OCI-LY3 (cell line): ENCODE measurements at regions not wholly inside any gene's neighbourhood (a gene's known extent, or its start where the extent isn't known, plus 50 kb on each side); places are given as distances from the start of the nearest gene placed in this dataset.

ENCODE experiments used
- H2AFZ ChIP-seq: fragments of 200-600, 300-600 bp; shearing (Covaris generic); 2 replicates; pipeline ENCODE4 v1.6.0; 2014; ENCODE audit warnings: antibody characterized with exemption, low read depth, low read length
- H3K27ac ChIP-seq: fragments of 200-600, 300-600 bp; sonication (generic); 2 replicates; pipeline ENCODE4 v1.5.1; 2014; ENCODE audit warnings: mild to moderate bottlenecking, low read length, moderate library complexity, mixed read lengths
- H3K27me3 ChIP-seq: fragments of 200-600, 300-600 bp; sonication (generic); 2 replicates; pipeline ENCODE4 v1.6.1; 2014; ENCODE audit warnings: low read depth, low read length, mixed read lengths
- H3K36me3 ChIP-seq: fragments of 200-600, 300-600 bp; sonication (generic); replicated peaks from 2 replicates; pipeline ENCODE3; 2014; ENCODE audit warnings: low read depth, low read length, mixed read lengths
- H3K4me1 ChIP-seq: fragments of 300-600, 200-600 bp; sonication (generic); 2 replicates; pipeline ENCODE4 v1.6.1; 2014; ENCODE audit warnings: low read length, mixed read lengths
- H3K4me2 ChIP-seq: fragments of 200-600, 300-600 bp; sonication (generic); 2 replicates; pipeline ENCODE4 v1.6.1; 2014; ENCODE audit warnings: low read length, mixed read lengths
- H3K4me3 ChIP-seq: fragments of 300-600, 200-600 bp; sonication (generic); 2 replicates; pipeline ENCODE4 v1.5.1; 2014; ENCODE audit warnings: antibody characterized with exemption, mild to moderate bottlenecking, low read length, moderate library complexity
- H3K79me2 ChIP-seq: fragments of 300-600, 200-600 bp; shearing (Covaris generic); 2 replicates; pipeline ENCODE4 v1.6.1; 2014; ENCODE audit warnings: mild to moderate bottlenecking, low read length, mixed read lengths
- H3K9ac ChIP-seq: fragments of 300-600, 200-600 bp; shearing (Covaris generic); 2 replicates; pipeline ENCODE4 v1.6.0; 2014; ENCODE audit warnings: mild to moderate bottlenecking, low read length, moderate library complexity
- H3K9me3 ChIP-seq: fragments of 200-600, 300-600 bp; shearing (Covaris generic); 2 replicates; pipeline ENCODE4 v1.6.1; 2014; ENCODE audit warnings: low read length, mixed read lengths; ENCODE audit not compliant: insufficient read depth
- H4K20me1 ChIP-seq: fragments of 200-600, 300-600 bp; sonication (generic); 2 replicates; pipeline ENCODE4 v1.6.1; 2016; ENCODE audit warnings: low read length, mixed read lengths; ENCODE audit not compliant: insufficient read depth
- CTCF ChIP-seq: fragments of 200-600, 300-600 bp; sonication (generic); IDR thresholded peaks from 2 replicates; pipeline ENCODE4 v1.5.1; 2014; ENCODE audit warnings: antibody characterized with exemption, low read length, low read depth
- EZH2phosphoT487 ChIP-seq: fragments of 200-600 bp; shearing (Covaris generic); IDR thresholded peaks from 2 replicates; pipeline ENCODE4 v1.6.1; 2018; ENCODE audit warnings: antibody characterized with exemption, mixed run types, low read depth

DNA sequence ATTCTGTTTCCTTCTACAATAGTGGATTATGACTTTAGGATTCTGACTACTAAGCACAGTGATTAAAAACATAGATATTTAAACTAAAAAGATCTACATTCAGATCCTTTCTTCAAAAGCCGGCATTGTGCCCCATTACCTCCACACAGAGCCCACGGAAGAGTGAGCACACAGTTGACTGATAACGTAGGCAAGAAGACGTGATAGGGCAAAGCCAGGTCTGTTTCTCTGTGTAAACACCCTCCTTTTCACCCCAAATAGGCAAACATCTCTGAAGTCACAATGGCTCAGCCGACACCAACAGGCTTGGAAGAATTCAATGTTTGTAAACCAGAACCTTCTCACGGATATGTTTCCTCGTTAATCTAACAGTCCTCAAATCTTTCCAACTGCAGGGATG, 302.9 kb downstream of the CMPK2 start:
- no peaks in the 10 kb centered on the region for H4K20me1 ChIP-seq
- no peaks in the 10 kb centered on the region for H3K9me3 ChIP-seq
- no peaks in the 10 kb centered on the region; the same call in 1 of the 2 replicates for H3K27me3 ChIP-seq
- H3K4me2 ChIP-seq = no peak overlapping the region
- H2AFZ ChIP-seq = no peak overlapping the region
- TF ChIP-seq CTCF = no peak
- no peak for TF ChIP-seq EZH2phosphoT487
- no peak overlapping the region for H3K27ac ChIP-seq
- H3K36me3 ChIP-seq = no peaks in the 10 kb centered on the region
- H3K9ac ChIP-seq = no peak overlapping the region
- no peaks in the 10 kb centered on the region for H3K79me2 ChIP-seq
- no peak overlapping the region for H3K4me3 ChIP-seq
- no peaks in the 10 kb centered on the region for H3K4me1 ChIP-seq

GRCh38 chr2:6564326-6564725, 301.4 kb downstream of the CMPK2 start:
- Histone ChIP-seq H4K20me1 (no peaks in the 10 kb centered on the region), H3K79me2 (no peaks in the 10 kb centered on the region), H2AFZ (no peak overlapping the region), H3K9ac (no peak overlapping the region), H3K9me3 (no peaks in the 10 kb centered on the region), H3K4me2 (no peak overlapping the region), H3K4me1 (no peaks in the 10 kb centered on the region), H3K36me3 (no peaks in the 10 kb centered on the region), H3K27ac (no peak overlapping the region), H3K4me3 (no peak overlapping the region), H3K27me3 (no peaks in the 10 kb centered on the region; the same call in 1 of the 2 replicates)
- TF ChIP-seq EZH2phosphoT487 (no peak), CTCF (no peak)

- H3K9me3 ChIP-seq = no peaks in the 10 kb centered on the region
- H3K4me1 ChIP-seq = no peaks in the 10 kb centered on the region
- H3K27ac ChIP-seq = no peak overlapping the region
- no peaks in the 10 kb centered on the region for H4K20me1 ChIP-seq
- H3K4me2 ChIP-seq = no peak overlapping the region
- no peaks in the 10 kb centered on the region for H3K27me3 ChIP-seq
- no peak overlapping the region for H3K9ac ChIP-seq
- H2AFZ ChIP-seq = no peak overlapping the region
- H3K36me3 ChIP-seq = no peaks in the 10 kb centered on the region
- H3K4me3 ChIP-seq = no peak overlapping the region
- H3K79me2 ChIP-seq = no peaks in the 10 kb centered on the region
- TF ChIP-seq CTCF (no peak), EZH2phosphoT487 (no peak)
Observed at GRCh38 chr2:6574121-6574520, 291.6 kb downstream of the CMPK2 start.

- no peak for TF ChIP-seq EZH2phosphoT487
- no peak for TF ChIP-seq CTCF
- H3K36me3 ChIP-seq = no peaks in the 10 kb centered on the region
- H3K27me3 ChIP-seq = no peaks in the 10 kb centered on the region
- H3K4me1 ChIP-seq = no peaks in the 10 kb centered on the region
- no peak overlapping the region for H3K4me2 ChIP-seq
- H3K79me2 ChIP-seq = no peaks in the 10 kb centered on the region
- no peak overlapping the region for H3K9ac ChIP-seq
- no peak overlapping the region for H3K4me3 ChIP-seq
- no peaks in the 10 kb centered on the region for H4K20me1 ChIP-seq
- H2AFZ ChIP-seq = no peak overlapping the region
- no peak overlapping the region for H3K27ac ChIP-seq
- H3K9me3 ChIP-seq = no peaks in the 10 kb centered on the region
Observed at GRCh38 chr2:6576302-6576701, 289.4 kb downstream of the CMPK2 start.
